GM18508 (cell line): ENCODE measurements at regions not wholly inside any gene's neighbourhood (a gene's known extent, or its start where the extent isn't known, plus 50 kb on each side); places are given as distances from the start of the nearest gene placed in this dataset.

Experiments
- ATAC-seq: cut with Tn5 transposase; IDR thresholded peaks from one replicate; pipeline ENCODE4 v1.9.1; 2021; ENCODE audit warnings: moderate number of reproducible peaks; ENCODE audit not compliant: insufficient read depth, unreplicated experiment

- no peak for ATAC-seq
Observed at GRCh38 chr6:153183925-153184324, 52.8 kb upstream of the RGS17 start.
